Stimulated activated naive B cell treated with anti-CD40 and anti-IgM and Interleukin-4, amounts not matched to agents 10 μg/mL and 1 μg/mL and 100 μg/mL, for 72 hours (primary cell): ENCODE measurements at regions not wholly inside any gene's neighbourhood (a gene's known extent, or its start where the extent isn't known, plus 50 kb on each side); places are given as distances from the start of the nearest gene placed in this dataset.

Source experiments
- ATAC-seq, 2 donors: fragments of 150-1000 bp; cut with Tn5 transposase; replicated peaks; 2 replicates each; pipeline ENCODE4 v1.10.0; 2021; ENCODE audit warnings: moderate library complexity in 1 of 2
- DNase-seq: peaks from one replicate; pipeline ENCODE4 v3.0.0; 2021
- H3K27ac Mint-ChIP-seq: one replicate; pipeline ENCODE4 v1.8.0; 2022; ENCODE audit warnings: mild to moderate bottlenecking, mixed read lengths
- H3K27me3 Mint-ChIP-seq, 2 donors: one replicate each; pipeline ENCODE4 v1.8.0; 2022; ENCODE audit warnings: mixed read lengths in 2 of 2
- H3K36me3 Mint-ChIP-seq, 2 donors: one replicate each; pipeline ENCODE4 v1.8.0; 2022; ENCODE audit warnings: mixed read lengths in 2 of 2, mild to moderate bottlenecking in 1 of 2
- H3K4me1 Mint-ChIP-seq, 2 donors: one replicate each; pipeline ENCODE4 v1.8.0; 2022; ENCODE audit warnings: mixed read lengths in 2 of 2, mild to moderate bottlenecking in 1 of 2
- H3K4me3 Mint-ChIP-seq, 2 donors: one replicate each; pipeline ENCODE4 v1.8.0; 2022; ENCODE audit warnings: mild to moderate bottlenecking in 2 of 2, mixed read lengths in 2 of 2, moderate library complexity in 1 of 2
- H3K9me3 Mint-ChIP-seq, 2 donors: one replicate each; pipeline ENCODE4 v1.8.0; 2022; ENCODE audit warnings: mixed read lengths in 2 of 2, mild to moderate bottlenecking in 1 of 2

GRCh38 chr7:84274029-84274638 is 79.5 kb upstream of the SEMA3A start:
- ATAC-seq, result no peak
- Mint-ChIP-seq H3K4me3 (no peak overlapping the region), H3K36me3 (no peaks in the 10 kb centered on the region)

DNA sequence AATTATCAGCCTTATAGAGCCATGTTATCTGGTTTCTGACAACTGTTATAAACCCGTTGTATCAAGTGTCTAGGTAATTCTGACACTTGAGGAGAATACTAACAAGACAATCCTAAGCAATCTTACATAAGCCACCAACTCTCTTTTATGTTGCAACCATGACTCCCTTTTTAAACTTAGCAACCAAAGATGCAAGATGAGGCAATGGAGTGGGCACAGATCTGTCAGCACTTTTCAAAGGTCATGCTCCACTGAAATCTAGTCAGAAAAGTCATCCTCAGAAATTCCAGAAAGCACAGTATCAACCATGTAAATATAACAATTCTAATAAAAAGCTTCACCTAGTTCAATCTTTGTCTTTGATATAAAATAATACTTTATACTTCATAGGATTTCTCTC is 77.0 kb upstream of the SEMA3A start:
- DNase-seq (no peak), ATAC-seq (no peak)
- no peak overlapping the region for H3K27ac Mint-ChIP-seq
- H3K9me3 Mint-ChIP-seq, result no peaks in the 10 kb centered on the region
- H3K27me3 Mint-ChIP-seq, result no peaks in the 10 kb centered on the region
- H3K4me1 Mint-ChIP-seq, result no peaks in the 10 kb centered on the region
- no peaks in the 10 kb centered on the region for H3K36me3 Mint-ChIP-seq
- H3K4me3 Mint-ChIP-seq, result no peak overlapping the region

More at GRCh38 chr7:84274029-84274638, 79.5 kb upstream of the SEMA3A start:
- no peak for DNase-seq
- Mint-ChIP-seq H3K27ac (no peak overlapping the region), H3K27me3 (no peaks in the 10 kb centered on the region), H3K4me1 (no peaks in the 10 kb centered on the region), H3K9me3 (no peaks in the 10 kb centered on the region)

DNA sequence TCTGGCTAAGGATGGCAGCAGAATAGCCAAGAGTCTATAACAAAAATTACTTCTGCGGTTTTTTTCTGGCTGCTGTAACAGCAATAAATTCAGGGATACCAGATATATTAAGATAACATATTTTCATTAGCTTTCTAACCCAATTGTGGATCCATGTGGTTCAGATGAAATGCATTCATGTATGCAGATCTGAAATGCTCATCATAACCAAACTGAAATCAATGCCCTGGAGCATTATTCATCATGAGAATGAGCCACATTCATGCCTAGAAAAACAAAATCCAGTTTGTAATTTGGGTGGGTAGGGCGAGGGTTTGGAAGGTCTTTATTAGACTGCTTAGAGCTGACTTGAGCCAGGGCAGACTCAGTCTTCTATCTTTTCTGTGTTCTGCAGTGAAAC is 69.8 kb upstream of the SEMA3A start:
- DNase-seq (no peak), ATAC-seq (no peak)
- Mint-ChIP-seq H3K4me3 (no peak overlapping the region), H3K27ac (no peak overlapping the region), H3K36me3 (no peaks in the 10 kb centered on the region), H3K9me3 (peaks cover 0 to 1% of the 10 kb centered on the region in 2 donors), H3K4me1 (no peaks in the 10 kb centered on the region), H3K27me3 (no peaks in the 10 kb centered on the region)

DNA sequence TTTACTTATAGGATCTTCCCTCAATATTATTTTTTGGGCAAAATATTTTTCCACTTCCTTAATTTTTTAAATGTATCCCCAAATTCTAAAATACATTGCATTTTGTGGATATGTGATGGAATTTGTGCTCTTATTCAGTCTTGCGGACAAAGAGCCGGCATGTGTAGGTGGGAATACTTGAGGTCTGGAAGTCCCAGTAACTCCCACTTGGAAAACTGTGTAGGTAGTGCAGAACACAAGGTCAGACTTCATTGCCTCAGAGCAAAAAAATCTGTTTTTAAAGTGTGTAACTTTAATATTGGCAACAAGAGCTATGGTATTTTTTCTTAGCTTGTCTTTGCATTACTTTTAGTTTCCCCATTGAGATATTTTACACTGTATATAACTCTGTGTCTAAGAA is 68.5 kb upstream of the SEMA3A start:
- no peak overlapping the region for H3K4me3 Mint-ChIP-seq
- no peaks in the 10 kb centered on the region for H3K4me1 Mint-ChIP-seq
- ATAC-seq (no peak), DNase-seq (no peak)
- peaks cover 0 to 1% of the 10 kb centered on the region in 2 donors for H3K9me3 Mint-ChIP-seq
- H3K27ac Mint-ChIP-seq, result no peak overlapping the region
- H3K36me3 Mint-ChIP-seq, result no peaks in the 10 kb centered on the region
- H3K27me3 Mint-ChIP-seq, result no peaks in the 10 kb centered on the region

DNA sequence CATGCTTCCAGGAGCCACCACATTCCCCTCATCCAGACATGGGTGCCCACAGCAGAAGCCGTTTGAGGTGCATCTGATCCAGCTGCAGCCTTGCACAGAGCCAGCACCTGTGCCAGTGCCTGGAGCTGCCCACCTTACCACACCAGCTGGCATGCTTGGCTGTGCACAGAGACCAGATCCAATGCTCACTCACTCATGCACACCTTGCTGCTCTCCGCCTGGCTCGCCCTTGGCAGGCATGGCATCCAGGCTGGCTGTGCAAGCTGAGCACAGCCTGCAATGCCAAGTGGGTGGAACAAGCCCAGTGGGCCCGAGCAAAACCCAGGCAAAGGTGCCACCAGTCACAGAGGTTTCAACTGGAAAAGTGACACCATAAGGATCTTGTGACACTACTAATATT is 66.9 kb upstream of the SEMA3A start:
- Mint-ChIP-seq H3K27ac (no peak overlapping the region), H3K27me3 (no peaks in the 10 kb centered on the region), H3K9me3 (peaks cover 0 to 1% of the 10 kb centered on the region in 2 donors), H3K4me1 (no peaks in the 10 kb centered on the region), H3K36me3 (no peaks in the 10 kb centered on the region), H3K4me3 (no peak overlapping the region)
- ATAC-seq (no peak), DNase-seq (no peak)

- no peaks in the 10 kb centered on the region for H3K36me3 Mint-ChIP-seq
- H3K9me3 Mint-ChIP-seq, result peaks cover 0 to 1% of the 10 kb centered on the region in 2 donors
- H3K27me3 Mint-ChIP-seq, result no peaks in the 10 kb centered on the region
- H3K27ac Mint-ChIP-seq, result no peak overlapping the region
- ATAC-seq (no peak), DNase-seq (no peak)
- H3K4me3 Mint-ChIP-seq, result no peak overlapping the region
- H3K4me1 Mint-ChIP-seq, result no peaks in the 10 kb centered on the region
Observed at GRCh38 chr7:84258628-84259027, 64.0 kb upstream of the SEMA3A start.

DNA sequence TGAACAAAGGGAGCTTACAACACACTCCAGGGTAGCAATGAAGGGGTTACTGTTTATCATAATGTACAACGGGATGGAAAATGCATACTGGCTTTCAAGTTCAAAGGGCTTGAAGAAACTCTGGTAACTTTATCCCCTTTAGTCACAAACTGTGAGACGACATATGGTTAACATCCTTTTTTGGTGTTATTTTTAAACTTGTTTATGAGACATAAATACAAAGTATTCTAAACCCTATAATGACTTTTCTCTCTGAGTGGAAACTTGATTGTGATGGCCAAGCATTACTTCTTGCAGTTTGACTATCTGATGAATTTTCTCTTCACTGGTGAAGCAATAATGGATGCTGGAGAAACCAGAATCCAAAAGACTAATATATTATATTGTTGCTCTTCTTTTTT is 62.0 kb upstream of the SEMA3A start:
- H3K36me3 Mint-ChIP-seq, result no peaks in the 10 kb centered on the region
- H3K4me3 Mint-ChIP-seq, result no peak overlapping the region
- H3K4me1 Mint-ChIP-seq, result no peaks in the 10 kb centered on the region
- ATAC-seq (no peak), DNase-seq (no peak)
- no peaks in the 10 kb centered on the region for H3K27me3 Mint-ChIP-seq
- no peak overlapping the region for H3K27ac Mint-ChIP-seq
- peaks cover 0 to 1% of the 10 kb centered on the region in 2 donors for H3K9me3 Mint-ChIP-seq

- H3K9me3 Mint-ChIP-seq, result no peaks in the 10 kb centered on the region
- DNase-seq (no peak), ATAC-seq (no peak)
- H3K36me3 Mint-ChIP-seq, result no peaks in the 10 kb centered on the region
- peaks cover 0 to 9% of the 10 kb centered on the region in 2 donors for H3K4me1 Mint-ChIP-seq
- no peak overlapping the region for H3K4me3 Mint-ChIP-seq
- no peaks in the 10 kb centered on the region for H3K27me3 Mint-ChIP-seq
- H3K27ac Mint-ChIP-seq, result no peak overlapping the region
Observed at GRCh38 chr7:84251277-84251781, 56.7 kb upstream of the SEMA3A start.

DNA sequence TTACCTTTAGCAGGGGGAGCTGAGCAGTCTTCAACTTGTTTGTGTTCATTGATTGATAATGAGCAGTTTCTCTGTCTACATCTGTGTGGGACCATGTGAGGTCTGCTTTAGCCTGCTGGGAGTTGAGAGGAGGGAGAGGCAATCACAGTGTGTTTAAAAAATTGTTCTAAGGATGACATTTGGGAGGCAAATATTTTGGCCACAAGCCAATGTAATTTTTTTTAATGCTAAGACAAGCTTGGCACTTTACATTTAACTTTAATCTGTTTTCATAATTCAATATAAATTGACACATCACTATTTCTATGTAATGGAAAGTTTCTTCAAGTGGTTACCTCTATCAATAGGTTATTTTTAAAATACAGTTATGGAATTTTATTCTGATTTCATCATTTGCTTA is 55.9 kb upstream of the SEMA3A start:
- H3K27ac Mint-ChIP-seq, result no peak overlapping the region
- H3K27me3 Mint-ChIP-seq, result no peaks in the 10 kb centered on the region
- no peaks in the 10 kb centered on the region for H3K36me3 Mint-ChIP-seq
- H3K9me3 Mint-ChIP-seq, result no peaks in the 10 kb centered on the region
- no peak for ATAC-seq
- peaks cover 0 to 9% of the 10 kb centered on the region in 2 donors for H3K4me1 Mint-ChIP-seq
- no peak overlapping the region for H3K4me3 Mint-ChIP-seq
- no peak for DNase-seq

GRCh38 chr7:84249656-84250055 is 55.1 kb upstream of the SEMA3A start:
- DNase-seq, result no peak
- no peaks in the 10 kb centered on the region for H3K27me3 Mint-ChIP-seq
- no peak overlapping the region for H3K4me3 Mint-ChIP-seq
- no peak for ATAC-seq
- no peaks in the 10 kb centered on the region for H3K36me3 Mint-ChIP-seq
- H3K9me3 Mint-ChIP-seq, result peaks cover 5 to 7% of the 10 kb centered on the region in 2 donors
- peaks cover 0 to 9% of the 10 kb centered on the region in 2 donors for H3K4me1 Mint-ChIP-seq
- H3K27ac Mint-ChIP-seq, result no peak overlapping the region

- Mint-ChIP-seq H3K36me3 (no peaks in the 10 kb centered on the region), H3K4me3 (no peak overlapping the region), H3K4me1 (peaks cover 0 to 9% of the 10 kb centered on the region in 2 donors), H3K27ac (no peak overlapping the region), H3K27me3 (no peaks in the 10 kb centered on the region), H3K9me3 (peaks cover 7 to 11% of the 10 kb centered on the region in 2 donors)
- peak; percentile 22 to 42 for ATAC-seq
- no peak for DNase-seq
Observed at GRCh38 chr7:84248843-84249242, 54.3 kb upstream of the SEMA3A start.

DNA sequence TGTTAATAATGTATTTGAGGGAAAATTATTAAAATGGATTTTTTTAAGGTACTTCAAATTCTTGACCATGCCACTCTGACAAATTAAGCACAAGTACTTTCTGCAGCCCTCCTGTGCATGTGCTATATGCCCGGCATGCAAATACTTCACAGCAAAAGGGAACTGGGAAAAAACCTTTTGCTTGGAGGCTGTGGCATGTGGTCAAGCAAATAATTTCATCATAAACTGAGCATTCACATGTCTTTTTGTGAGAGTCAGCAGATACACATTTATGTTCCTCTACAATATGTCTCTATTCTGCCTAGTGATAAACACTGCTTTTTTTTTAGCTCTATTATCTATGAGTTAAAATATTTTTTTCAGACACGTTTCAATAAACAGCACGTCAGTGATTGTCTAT is 53.7 kb upstream of the SEMA3A start:
- H3K4me3 Mint-ChIP-seq, result no peak overlapping the region
- peaks cover 0 to 9% of the 10 kb centered on the region in 2 donors for H3K4me1 Mint-ChIP-seq
- H3K9me3 Mint-ChIP-seq, result peaks cover 13 to 16% of the 10 kb centered on the region in 2 donors
- no peaks in the 10 kb centered on the region for H3K27me3 Mint-ChIP-seq
- DNase-seq (no peak), ATAC-seq (peak; percentile 63 to 78)
- H3K36me3 Mint-ChIP-seq, result no peaks in the 10 kb centered on the region
- no peak overlapping the region for H3K27ac Mint-ChIP-seq

DNA sequence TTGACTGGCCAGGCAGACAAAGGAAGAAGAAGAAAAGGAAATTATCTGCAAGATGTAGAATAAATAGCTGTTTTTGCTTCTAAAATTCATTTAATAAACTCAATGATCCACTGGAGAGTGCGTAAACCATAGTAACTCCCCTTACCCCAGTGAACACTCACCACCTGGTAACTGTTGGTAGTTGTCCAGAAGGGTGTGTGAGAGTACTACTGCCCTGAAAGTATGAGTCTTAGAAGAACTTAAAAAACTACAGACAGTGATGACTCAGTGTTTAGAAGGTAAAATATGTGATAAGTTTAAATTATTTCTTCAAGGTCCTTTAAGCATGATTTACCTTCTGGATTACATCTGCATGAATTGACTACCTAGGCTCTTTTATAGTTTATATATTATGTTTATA is 53.0 kb upstream of the SEMA3A start:
- Mint-ChIP-seq H3K27ac (no peak overlapping the region), H3K4me1 (peaks cover 0 to 9% of the 10 kb centered on the region in 2 donors), H3K36me3 (no peaks in the 10 kb centered on the region), H3K27me3 (no peaks in the 10 kb centered on the region), H3K9me3 (peaks cover 13 to 16% of the 10 kb centered on the region in 2 donors), H3K4me3 (no peak overlapping the region)
- DNase-seq (no peak), ATAC-seq (no peak)

DNA sequence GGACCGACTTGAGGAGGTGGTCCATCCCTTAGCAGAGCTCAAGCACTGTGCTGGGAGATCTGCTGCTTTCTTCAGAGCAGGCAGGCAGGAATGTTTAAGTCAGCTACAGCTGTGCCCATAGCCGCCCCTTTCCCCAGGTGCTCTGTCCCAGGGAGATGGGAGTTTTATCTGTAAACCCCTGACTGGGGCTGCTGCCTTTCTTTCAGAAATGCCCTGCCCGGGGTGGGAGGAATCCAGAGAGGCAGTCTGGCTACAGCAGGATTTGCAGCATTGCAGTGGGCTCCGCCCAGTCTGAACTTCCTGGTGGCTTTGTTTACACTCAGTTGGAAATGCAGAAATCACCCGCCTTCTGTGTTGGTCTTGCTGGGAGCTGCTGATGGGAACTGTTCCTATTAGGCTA is 51.2 kb upstream of the SEMA3A start:
- H3K27ac Mint-ChIP-seq, result no peak overlapping the region
- peaks cover 0 to 9% of the 10 kb centered on the region in 2 donors for H3K4me1 Mint-ChIP-seq
- DNase-seq (no peak), ATAC-seq (no peak)
- no peaks in the 10 kb centered on the region for H3K36me3 Mint-ChIP-seq
- no peaks in the 10 kb centered on the region for H3K27me3 Mint-ChIP-seq
- no peak overlapping the region for H3K4me3 Mint-ChIP-seq
- H3K9me3 Mint-ChIP-seq, result peaks cover 19 to 23% of the 10 kb centered on the region in 2 donors
